BLaER1 treated with 17β-estradiol and CSF1 and Interleukin-3, amounts not matched to agents 10 nM and 100 nM (cell line): ENCODE measurements at regions not wholly inside any gene's neighbourhood (a gene's known extent, or its start where the extent isn't known, plus 50 kb on each side); places are given as distances from the start of the nearest gene placed in this dataset.

Experiments used
- H3K27ac ChIP-seq, 11 experiments: shearing (Covaris generic); formaldehyde crosslinking; 2 replicates each; pipeline ENCODE4 v1.8.1; 2022
- H3K27me3 ChIP-seq, 11 experiments: shearing (Covaris generic); formaldehyde crosslinking; 2 replicates each; pipeline ENCODE4 v1.8.1; 2022
- H3K36me3 ChIP-seq, 11 experiments: shearing (Covaris generic); formaldehyde crosslinking; 2 replicates each; pipeline ENCODE4 v1.8.1; 2022
- H3K4me1 ChIP-seq, 10 experiments: shearing (Covaris generic); formaldehyde crosslinking; 2 replicates each; pipeline ENCODE4 v1.8.1; 2022
- H3K4me2 ChIP-seq, 11 experiments: shearing (Covaris generic); formaldehyde crosslinking; 2 replicates each; pipeline ENCODE4 v1.8.1; 2022
- H3K4me3 ChIP-seq, 10 experiments: shearing (Covaris generic); formaldehyde crosslinking; 2 replicates each; pipeline ENCODE4 v1.8.1; 2022
- H3K9ac ChIP-seq, 11 experiments: shearing (Covaris generic); formaldehyde crosslinking; 2 replicates each; pipeline ENCODE4 v1.8.1; 2022
- H3K9me3 ChIP-seq, 11 experiments: shearing (Covaris generic); formaldehyde crosslinking; replicated peaks in 1 of 11; 2 replicates each; pipeline ENCODE4 v1.8.1; 2022
- H4K20me1 ChIP-seq, 11 experiments: shearing (Covaris generic); formaldehyde crosslinking; 2 replicates each; pipeline ENCODE4 v1.8.1; 2022
- Cebpa-rat ChIP-seq, 11 experiments: shearing (Covaris generic); IDR thresholded peaks; 2 replicates each; pipeline ENCODE4 v1.8.1; 2022

GRCh38 chr2:190802626-190803209, 77.9 kb upstream of the GLS start:
- Histone ChIP-seq H3K9ac (no peak overlapping the region), H3K27ac (no peak overlapping the region), H3K4me3 (no peak overlapping the region), H3K36me3 (no peaks in the 10 kb centered on the region), H3K4me1 (peaks cover 6 to 22% (median 17%) of the 10 kb centered on the region in 10 experiments; a peak in 19 of 20 replicates), H3K4me2 (no peak overlapping the region), H3K27me3 (no peaks in the 10 kb centered on the region), H3K9me3 (no peaks in the 10 kb centered on the region), H4K20me1 (no peaks in the 10 kb centered on the region)
- no peak for TF ChIP-seq Cebpa-rat (IDR thresholded peaks at IDR 0.05)

- Histone ChIP-seq H3K4me2 (no peak overlapping the region), H3K9ac (no peak overlapping the region), H3K4me3 (no peak overlapping the region), H3K36me3 (no peaks in the 10 kb centered on the region), H3K27ac (no peak overlapping the region), H3K4me1 (peaks cover 11 to 32% (median 28%) of the 10 kb centered on the region in 10 experiments; a peak in 19 of 20 replicates), H4K20me1 (no peaks in the 10 kb centered on the region), H3K27me3 (no peaks in the 10 kb centered on the region), H3K9me3 (no peaks in the 10 kb centered on the region)
- TF ChIP-seq Cebpa-rat (IDR thresholded peaks at IDR 0.05), result no peak
These were observed 76.3 kb upstream of the GLS start for GRCh38 chr2:190804182-190804795.

DNA sequence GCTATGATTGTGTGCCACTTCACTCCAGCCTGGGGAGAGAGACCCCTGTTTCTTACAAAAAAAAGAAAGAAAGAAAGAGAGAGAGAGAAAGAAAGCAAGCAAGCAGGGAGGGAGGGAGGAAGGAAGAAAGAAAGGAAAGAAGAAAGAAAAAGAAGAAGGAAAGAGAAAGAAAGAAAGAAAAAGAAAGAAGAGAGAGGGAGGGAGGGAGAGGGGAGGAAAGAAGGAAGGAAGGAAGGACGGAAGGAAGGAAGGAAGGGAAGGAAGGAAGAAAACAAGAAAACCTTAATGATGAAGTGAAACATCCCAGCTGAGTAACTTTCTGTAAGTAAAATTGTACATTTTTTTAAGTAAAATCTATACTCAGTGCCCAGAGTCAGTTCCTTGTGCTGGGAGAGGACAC, 75.5 kb upstream of the GLS start:
- H4K20me1 ChIP-seq, result no peaks in the 10 kb centered on the region
- TF ChIP-seq Cebpa-rat (IDR thresholded peaks at IDR 0.05), result no peak
- H3K4me3 ChIP-seq, result no peak overlapping the region
- H3K36me3 ChIP-seq, result no peaks in the 10 kb centered on the region
- no peaks in the 10 kb centered on the region for H3K27me3 ChIP-seq
- peak overlapping the region in 8 of 11 experiments; percentile 22 to 58 (median 36); a peak in 13 of 22 replicates for H3K4me2 ChIP-seq
- H3K27ac ChIP-seq, result peak overlapping the region in 1 of 11 experiments; percentile 24; a peak in 1 of 22 replicates
- no peak overlapping the region for H3K9ac ChIP-seq
- H3K4me1 ChIP-seq, result peaks cover 13 to 34% (median 28%) of the 10 kb centered on the region in 10 experiments; a peak in 19 of 20 replicates
- no peaks in the 10 kb centered on the region for H3K9me3 ChIP-seq

DNA sequence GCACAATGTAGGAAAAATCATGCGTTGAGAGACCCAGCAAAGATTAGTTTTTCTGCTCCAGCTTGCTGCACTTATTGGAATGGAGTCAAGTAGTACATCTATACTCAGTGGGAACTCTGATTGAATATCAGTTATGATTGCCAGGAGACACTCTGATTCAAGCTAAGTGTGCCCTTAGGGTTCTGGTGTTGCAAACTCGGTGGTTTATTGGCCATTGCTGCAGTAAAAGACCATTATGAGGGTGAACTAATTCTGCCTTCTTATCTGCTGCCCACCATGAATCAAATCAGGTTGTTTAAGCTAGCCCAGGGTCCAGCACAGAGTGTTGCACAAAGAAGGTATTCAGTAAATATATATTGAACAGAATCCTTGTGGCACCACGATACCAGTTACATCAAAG, 74.8 kb upstream of the GLS start:
- Histone ChIP-seq H3K4me2 (peak overlapping the region in 7 of 11 experiments; percentile 23 to 58 (median 41); a peak in 11 of 22 replicates), H3K9me3 (no peaks in the 10 kb centered on the region), H3K4me3 (no peak overlapping the region), H3K27ac (peak overlapping the region in 1 of 11 experiments; percentile 24; a peak in 1 of 22 replicates), H3K36me3 (no peaks in the 10 kb centered on the region), H3K9ac (no peak overlapping the region), H4K20me1 (no peaks in the 10 kb centered on the region), H3K27me3 (no peaks in the 10 kb centered on the region), H3K4me1 (peaks cover 13 to 34% (median 28%) of the 10 kb centered on the region in 10 experiments; a peak in 19 of 20 replicates)
- no peak for TF ChIP-seq Cebpa-rat (IDR thresholded peaks at IDR 0.05)

DNA sequence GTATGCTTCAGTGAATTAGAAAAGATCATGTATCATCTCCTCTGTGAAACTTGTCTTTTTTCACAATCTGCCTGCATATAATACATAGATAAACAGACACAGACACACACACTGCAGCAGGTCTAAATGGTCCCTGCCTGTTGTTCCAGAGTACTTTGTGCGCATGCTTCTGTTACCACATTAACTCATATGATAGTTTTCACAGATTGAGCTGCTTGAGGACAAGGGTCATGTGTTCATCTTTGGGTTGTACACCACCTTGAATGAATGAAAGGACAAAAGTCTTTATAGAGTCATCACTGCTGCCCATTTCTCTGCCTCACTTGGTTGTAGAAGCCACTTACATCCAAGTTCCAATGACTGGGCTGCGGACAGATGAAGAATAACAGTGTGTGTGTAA, 72.7 kb upstream of the GLS start:
- peak overlapping the region in 2 of 11 experiments; percentile 10 to 35; a peak in 2 of 22 replicates for H3K9ac ChIP-seq
- peak overlapping the region in 8 of 11 experiments; percentile 0 to 71 (median 35); a peak in 13 of 22 replicates for H3K27ac ChIP-seq
- no peaks in the 10 kb centered on the region for H3K9me3 ChIP-seq
- TF ChIP-seq Cebpa-rat (IDR thresholded peaks at IDR 0.05), result no peak
- peaks cover 13 to 34% (median 27%) of the 10 kb centered on the region in 10 experiments; a peak in 19 of 20 replicates for H3K4me1 ChIP-seq
- H4K20me1 ChIP-seq, result no peaks in the 10 kb centered on the region
- H3K4me2 ChIP-seq, result peak overlapping the region in 10 of 11 experiments; percentile 18 to 69 (median 49); a peak in 21 of 22 replicates
- no peaks in the 10 kb centered on the region for H3K36me3 ChIP-seq
- no peaks in the 10 kb centered on the region for H3K27me3 ChIP-seq
- H3K4me3 ChIP-seq, result no peak overlapping the region

GRCh38 chr2:190809139-190809764, 71.4 kb upstream of the GLS start:
- Histone ChIP-seq H3K9ac (no peak overlapping the region), H3K4me2 (peak overlapping the region in 3 of 11 experiments; percentile 7 to 17 (median 11); a peak in 1 of 22 replicates), H3K27me3 (no peaks in the 10 kb centered on the region), H3K36me3 (no peaks in the 10 kb centered on the region), H3K27ac (peak overlapping the region in 1 of 11 experiments; percentile 71; a peak in 1 of 22 replicates), H3K4me3 (no peak overlapping the region), H3K4me1 (peaks cover 13 to 34% (median 27%) of the 10 kb centered on the region in 10 experiments; a peak in 19 of 20 replicates), H3K9me3 (no peaks in the 10 kb centered on the region), H4K20me1 (no peaks in the 10 kb centered on the region)
- TF ChIP-seq Cebpa-rat (IDR thresholded peaks at IDR 0.05), result no peak

DNA sequence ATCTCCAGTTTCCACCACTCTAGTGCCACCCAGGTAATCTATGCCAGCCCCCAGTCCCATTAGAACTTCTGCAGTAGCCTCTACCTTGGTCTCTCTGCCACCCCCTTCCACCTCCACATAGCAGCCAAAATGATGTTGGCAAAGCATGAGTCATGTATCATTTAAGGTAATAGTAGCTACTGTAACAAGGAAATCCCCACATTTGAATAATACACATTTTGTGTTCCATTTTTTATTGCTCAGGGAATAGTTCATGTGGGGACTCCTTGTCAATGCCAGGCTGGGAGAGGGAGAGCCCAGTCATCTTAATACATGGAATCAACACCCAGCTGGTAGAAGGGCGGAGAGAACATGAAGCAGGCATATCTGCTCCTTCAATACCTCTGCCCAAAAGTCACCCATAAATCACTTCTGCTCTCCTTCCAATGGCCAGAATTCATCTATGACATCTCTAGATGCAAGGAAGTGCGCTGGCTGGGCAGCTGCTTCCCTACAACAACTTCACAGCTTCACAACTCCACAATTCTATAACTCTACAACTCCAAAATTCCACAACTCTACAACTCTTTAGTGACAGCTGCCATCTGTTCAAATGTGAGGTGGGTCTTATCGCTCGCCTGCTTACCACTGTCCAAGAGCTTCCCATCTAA, 70.6 kb upstream of the GLS start:
- Histone ChIP-seq H4K20me1 (no peaks in the 10 kb centered on the region), H3K4me1 (peaks cover 13 to 34% (median 27%) of the 10 kb centered on the region in 10 experiments; a peak in 19 of 20 replicates), H3K9me3 (no peaks in the 10 kb centered on the region), H3K4me3 (no peak overlapping the region), H3K9ac (no peak overlapping the region), H3K36me3 (no peaks in the 10 kb centered on the region), H3K4me2 (no peak overlapping the region), H3K27ac (no peak overlapping the region), H3K27me3 (no peaks in the 10 kb centered on the region)
- TF ChIP-seq Cebpa-rat (IDR thresholded peaks at IDR 0.05), result no peak

DNA sequence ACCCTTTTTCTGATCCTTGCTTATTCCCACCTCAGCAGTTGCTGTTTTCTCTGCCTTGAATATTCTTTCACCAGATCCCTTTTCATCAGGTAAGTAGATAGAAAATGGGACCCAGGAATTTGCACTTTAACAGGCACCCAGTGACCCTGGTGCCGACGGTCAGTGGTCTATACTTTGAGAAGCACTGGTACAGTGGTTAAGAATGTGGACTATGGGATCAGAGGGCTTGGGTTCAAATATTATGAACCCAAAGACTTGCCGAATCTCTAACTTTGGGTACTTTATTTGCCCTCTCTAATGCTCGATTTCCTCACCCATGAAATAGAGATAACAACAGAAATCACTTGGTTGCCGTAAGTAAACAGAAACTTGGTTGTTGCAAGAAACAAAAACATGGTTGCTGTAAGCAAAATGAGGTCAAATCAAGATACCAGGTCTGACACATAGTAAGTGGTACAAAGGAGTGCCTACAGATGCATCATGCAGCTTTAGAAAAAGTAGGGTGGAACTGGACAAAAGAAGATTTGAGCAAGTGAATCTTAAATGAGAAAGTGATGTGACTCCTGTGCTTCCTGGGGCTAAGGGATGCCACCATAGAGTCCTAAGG, 69.5 kb upstream of the GLS start:
- Histone ChIP-seq H4K20me1 (no peaks in the 10 kb centered on the region), H3K27me3 (no peaks in the 10 kb centered on the region), H3K27ac (no peak overlapping the region), H3K9me3 (0 out of 22 replicates have a peak, but pooled peaks cover 0 to 1% (median 0%) of the 10 kb centered on the region in 11 experiments), H3K4me3 (no peak overlapping the region), H3K4me1 (peaks cover 9 to 26% (median 20%) of the 10 kb centered on the region in 10 experiments; a peak in 19 of 20 replicates), H3K4me2 (no peak overlapping the region), H3K36me3 (no peaks in the 10 kb centered on the region), H3K9ac (no peak overlapping the region)
- no peak for TF ChIP-seq Cebpa-rat (IDR thresholded peaks at IDR 0.05)
